Pancreas (tissue), 10 donors: ENCODE measurements at regions not wholly inside any gene's neighbourhood (a gene's known extent, or its start where the extent isn't known, plus 50 kb on each side); places are given as distances from the start of the nearest gene placed in this dataset.
A peak's percentile ranks its signal among the peaks of the same experiment; 100 is the strongest.

ENCODE experiments used
- ATAC-seq, 4 donors: fragments of 200-7000 bp; cut with Tn5 transposase; one replicate each; pipeline versions ENCODE4 v1.8.0 to v1.9.1; 2020; ENCODE audit warnings: mild to moderate bottlenecking in 4 of 4, moderate library complexity in 4 of 4
- DNase-seq, 6 donors: peaks; one replicate each; pipeline ENCODE4 v3.0.0-alpha.2; 2020
- FAIRE-seq: peaks from 2 replicates; lab custom pipeline; 2012; peaks lifted over from hg19 to GRCh38; lab: Jason Lieb, UNC
- H3K27ac ChIP-seq, 4 donors: fragments of 200-600 bp; sonication (generic); 1 replicate in 3 of 4; 2 replicates in 1 of 4; pipeline versions ENCODE4 v1.5.0 to v1.8.0; 2020
- H3K27me3 ChIP-seq, 4 donors: fragments of 200-600 bp; one replicate each; pipeline ENCODE4 v1.8.0; 2021
- H3K36me3 ChIP-seq, 3 donors: fragments of 200-600 bp; sonication (generic) in 1 of 3; one replicate each; pipeline versions ENCODE4 v1.5.0 to v1.8.0; 2020 to 2021
- H3K4me1 ChIP-seq, 3 donors: fragments of 200-600 bp; one replicate each; pipeline ENCODE4 v1.8.0; 2021
- H3K4me3 ChIP-seq, 4 donors: fragments of 200-600 bp; sonication (generic) in 2 of 4; one replicate each; pipeline versions ENCODE4 v1.5.0 to v1.8.0; 2020 to 2021
- H3K9me3 ChIP-seq, 4 donors: fragments of 200-600 bp; one replicate each; pipeline ENCODE4 v1.8.0; 2021
- WGBS, 2 donors: extraction: QIAGEN DNeasy Blood & Tissue Kit; methylation state at CpG; one replicate each; pipeline ENCODE4 v1.1.7; 2013; 5-methylcytosine and 5-hydroxymethylcytosine counted together
- intact Hi-C, 3 donors: fragments of 100-400 bp; cut with DNase I; formaldehyde crosslinking; loops; one replicate each; pipeline versions ENCODE4 v1.11.1 to v1.14.2; 2022
- TF ChIP-seq, protein P1 (sequence below), 4 donors: fragments of 200-600 bp; sonication (generic) in 3 of 4; IDR thresholded peaks; one replicate each; pipeline versions ENCODE4 v1.5.0 to v1.8.0; 2021; ENCODE audit warnings: antibody characterized with exemption in 4 of 4
- donor health status: healthy with polysubstance abuse.
- donor health status: DM: no; HTN: no; CAD: no; lungs with moderate emphysema.
- donor health status: DM: no; HTN: no; CAD: no.
- donor health status: control.
- donor health status: control.
- donor health status: Bipolar disorder and iron deficiency.
- donor health status: DM: yes; HTN: yes; CAD: no.
- donor health status: DM: no; HTN: no; CAD: no.
- donor health status: DM: no; HTN: no; CAD: no.
- donor health status: DM: yes; HTN: yes; CAD: no.

DNA sequence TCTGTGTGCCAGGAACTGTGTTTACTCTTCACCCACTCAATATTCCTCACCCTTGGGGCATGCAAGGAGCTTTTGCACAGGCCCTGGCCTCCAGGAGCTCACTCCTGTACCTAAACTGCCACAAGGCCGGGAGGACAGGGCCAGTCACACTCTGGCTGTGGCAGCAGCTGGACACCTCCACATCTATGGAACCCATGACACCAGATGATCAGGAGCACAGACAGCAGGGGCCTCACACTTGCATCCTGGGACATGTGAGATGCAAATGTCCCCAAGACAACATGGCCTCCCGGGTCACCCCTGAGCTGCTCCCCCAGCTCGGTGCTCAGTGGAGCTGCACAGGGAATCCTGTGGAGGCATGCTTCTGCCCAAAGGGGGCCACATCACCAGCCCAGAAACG, 61.8 kb upstream of the SLC66A3 start:
- Histone ChIP-seq H3K27me3 (no peaks in the 10 kb centered on the region), H3K4me1 (no peaks in the 10 kb centered on the region), H3K27ac (no peak overlapping the region), H3K36me3 (no peaks in the 10 kb centered on the region), H3K9me3 (no peaks in the 10 kb centered on the region), H3K4me3 (no peak overlapping the region)
- no peak for ATAC-seq
- TF ChIP-seq, protein P1, sequence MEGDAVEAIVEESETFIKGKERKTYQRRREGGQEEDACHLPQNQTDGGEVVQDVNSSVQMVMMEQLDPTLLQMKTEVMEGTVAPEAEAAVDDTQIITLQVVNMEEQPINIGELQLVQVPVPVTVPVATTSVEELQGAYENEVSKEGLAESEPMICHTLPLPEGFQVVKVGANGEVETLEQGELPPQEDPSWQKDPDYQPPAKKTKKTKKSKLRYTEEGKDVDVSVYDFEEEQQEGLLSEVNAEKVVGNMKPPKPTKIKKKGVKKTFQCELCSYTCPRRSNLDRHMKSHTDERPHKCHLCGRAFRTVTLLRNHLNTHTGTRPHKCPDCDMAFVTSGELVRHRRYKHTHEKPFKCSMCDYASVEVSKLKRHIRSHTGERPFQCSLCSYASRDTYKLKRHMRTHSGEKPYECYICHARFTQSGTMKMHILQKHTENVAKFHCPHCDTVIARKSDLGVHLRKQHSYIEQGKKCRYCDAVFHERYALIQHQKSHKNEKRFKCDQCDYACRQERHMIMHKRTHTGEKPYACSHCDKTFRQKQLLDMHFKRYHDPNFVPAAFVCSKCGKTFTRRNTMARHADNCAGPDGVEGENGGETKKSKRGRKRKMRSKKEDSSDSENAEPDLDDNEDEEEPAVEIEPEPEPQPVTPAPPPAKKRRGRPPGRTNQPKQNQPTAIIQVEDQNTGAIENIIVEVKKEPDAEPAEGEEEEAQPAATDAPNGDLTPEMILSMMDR (IDR thresholded peaks at IDR 0.05) = no peak
- no peak for FAIRE-seq
- intact Hi-C loops = no loop called here
- whole genome bisulfite sequencing, 2 donors = 69 to 73% methylated on average over 4 of the region's 4 CpGs
- DNase-seq = no peak

DNA sequence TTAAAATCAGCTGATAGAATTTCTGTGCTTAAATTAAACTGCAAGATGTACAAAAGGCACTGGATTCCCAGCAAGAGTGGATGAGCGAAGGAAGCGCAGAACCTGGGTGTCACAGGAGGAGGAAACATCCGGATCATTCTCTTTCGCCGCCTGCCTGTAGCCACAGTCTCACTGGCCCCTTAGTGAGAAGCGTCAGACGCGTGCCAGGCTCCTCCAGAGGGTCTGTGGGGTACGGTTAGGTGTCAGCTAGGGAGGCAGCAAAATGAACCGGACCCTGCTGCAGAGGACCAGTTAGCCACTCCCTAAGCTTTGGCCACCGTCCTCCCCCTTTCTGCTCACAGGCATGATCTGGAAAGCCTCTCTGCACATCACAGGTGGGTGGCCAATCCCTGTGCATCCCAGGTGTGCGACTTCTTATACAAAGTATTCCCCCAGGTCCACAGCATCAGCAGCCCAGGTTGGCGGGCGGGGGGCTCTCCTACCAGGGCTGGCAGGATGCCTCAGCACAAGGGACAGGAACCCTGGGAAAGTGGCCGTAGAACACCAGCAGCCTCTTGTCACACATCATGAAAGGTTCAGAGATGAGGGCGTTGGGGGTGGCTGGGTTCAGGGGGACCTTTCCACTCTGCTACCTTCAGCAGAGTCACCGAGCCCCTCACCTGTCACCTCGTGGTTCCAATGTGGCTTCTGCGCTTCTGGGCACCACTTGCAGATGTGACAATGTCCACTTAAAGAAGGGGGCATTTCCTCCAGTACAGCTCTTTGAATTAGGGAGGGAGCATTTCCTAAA, 61.1 kb upstream of the SLC66A3 start:
- intact Hi-C loops = no loop called here
- FAIRE-seq = no peak
- Histone ChIP-seq H3K4me1 (no peaks in the 10 kb centered on the region), H3K36me3 (no peaks in the 10 kb centered on the region), H3K27me3 (no peaks in the 10 kb centered on the region), H3K4me3 (no peak overlapping the region), H3K9me3 (no peaks in the 10 kb centered on the region), H3K27ac (no peak overlapping the region)
- ATAC-seq = no peak
- no peak for DNase-seq
- TF ChIP-seq, protein P1 (IDR thresholded peaks at IDR 0.05) = no peak
- 71 to 79% methylated on average over 19 of the region's 19 CpGs for WGBS, 2 donors

DNA sequence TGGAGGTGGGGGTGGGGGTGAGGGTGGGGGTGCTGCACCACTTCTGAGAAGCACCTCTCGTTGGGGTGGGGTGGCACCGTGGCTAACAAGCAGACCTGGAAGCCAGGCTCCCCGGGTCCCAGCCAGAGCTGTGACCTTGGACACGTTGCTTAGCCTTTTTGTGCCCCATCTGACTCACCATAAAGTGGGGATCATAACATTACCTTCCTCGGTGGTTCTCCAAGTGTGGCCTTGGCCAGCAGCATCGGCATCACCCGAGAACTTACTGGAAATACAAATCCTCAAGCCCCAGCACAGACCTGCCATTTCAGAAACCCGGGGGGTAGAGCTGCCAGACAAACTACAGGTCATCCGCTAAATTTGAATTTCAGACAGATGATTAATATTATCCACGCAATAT, 58.7 kb upstream of the SLC66A3 start:
- ATAC-seq = no peak
- FAIRE-seq = no peak
- 60 to 64% methylated on average over 10 of the region's 10 CpGs for WGBS, 2 donors

GRCh38 chr2:11097038-11097720, 58.1 kb upstream of the SLC66A3 start:
- TF ChIP-seq, protein P1 (IDR thresholded peaks at IDR 0.05) = no peak
- WGBS, 2 donors = 85 to 87% methylated on average over 13 of the region's 13 CpGs
- H3K27ac ChIP-seq = no peak overlapping the region
- H3K9me3 ChIP-seq = no peaks in the 10 kb centered on the region
- H3K4me3 ChIP-seq = no peak overlapping the region
- H3K4me1 ChIP-seq = no peaks in the 10 kb centered on the region
- DNase-seq (no peak), FAIRE-seq (no peak), ATAC-seq (peak in 1 of 4 donors; percentile 26)
- H3K27me3 ChIP-seq = no peaks in the 10 kb centered on the region
- H3K36me3 ChIP-seq = no peaks in the 10 kb centered on the region
- intact Hi-C loops = no loop called here

More for the DNA sequence above, 58.7 kb upstream of the SLC66A3 start:
- Histone ChIP-seq H3K4me1 (no peaks in the 10 kb centered on the region), H3K27me3 (no peaks in the 10 kb centered on the region), H3K27ac (no peak overlapping the region), H3K4me3 (no peak overlapping the region), H3K9me3 (no peaks in the 10 kb centered on the region), H3K36me3 (no peaks in the 10 kb centered on the region)
- TF ChIP-seq, protein P1 (IDR thresholded peaks at IDR 0.05) = no peak
- intact Hi-C loops = no loop called here
- DNase-seq = no peak
